Fibroblast of the conjunctiva (primary cell): ENCODE measurements at regions not wholly inside any gene's neighbourhood (a gene's known extent, or its start where the extent isn't known, plus 50 kb on each side); places are given as distances from the start of the nearest gene placed in this dataset.
"Not testable (repeated sequence)": the region's sequence is repeated elsewhere in the genome, so short reads cannot be mapped to it uniquely, and the experiment has no call there.

Experiments
- DNase-seq: peaks from one replicate; pipeline ENCODE4 v3.0.0-alpha.2; 2010; ENCODE audit warnings: low read depth

GRCh38 chr16:6853565-6853964, 479.1 kb upstream of the RBFOX1 start:
- no peak for DNase-seq

- DNase-seq = no peak
Measured at GRCh38 chr16:6852643-6853225, 479.9 kb upstream of the RBFOX1 start.

DNA sequence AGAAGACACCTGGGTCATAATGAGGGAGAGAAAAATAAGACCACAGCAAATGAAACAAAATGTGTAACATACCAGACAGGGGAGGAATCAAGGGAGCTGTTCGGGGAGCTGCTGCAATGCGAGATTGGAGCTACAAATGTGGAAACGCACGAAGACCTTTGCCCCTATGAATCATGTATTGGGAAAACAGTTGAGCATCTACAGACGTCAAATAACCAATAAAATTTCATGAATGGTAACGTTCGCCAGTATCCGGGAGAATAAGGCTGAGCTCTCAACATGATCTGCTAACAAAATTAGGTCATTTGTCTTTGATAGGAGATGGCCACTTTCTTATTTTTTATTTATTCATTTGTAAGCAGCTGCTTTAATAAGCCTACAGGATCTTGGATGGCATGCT, 486.2 kb upstream of the RBFOX1 start:
- DNase-seq = no peak

GRCh38 chr16:6841392-6841791, 491.3 kb upstream of the RBFOX1 start:
- DNase-seq = no peak

- no peak for DNase-seq
Measured at GRCh38 chr16:6837722-6838121, 494.9 kb upstream of the RBFOX1 start.

GRCh38 chr16:6836766-6837165, 495.9 kb upstream of the RBFOX1 start:
- no peak for DNase-seq

GRCh38 chr16:6835941-6836340, 496.7 kb upstream of the RBFOX1 start:
- DNase-seq = no peak

DNA sequence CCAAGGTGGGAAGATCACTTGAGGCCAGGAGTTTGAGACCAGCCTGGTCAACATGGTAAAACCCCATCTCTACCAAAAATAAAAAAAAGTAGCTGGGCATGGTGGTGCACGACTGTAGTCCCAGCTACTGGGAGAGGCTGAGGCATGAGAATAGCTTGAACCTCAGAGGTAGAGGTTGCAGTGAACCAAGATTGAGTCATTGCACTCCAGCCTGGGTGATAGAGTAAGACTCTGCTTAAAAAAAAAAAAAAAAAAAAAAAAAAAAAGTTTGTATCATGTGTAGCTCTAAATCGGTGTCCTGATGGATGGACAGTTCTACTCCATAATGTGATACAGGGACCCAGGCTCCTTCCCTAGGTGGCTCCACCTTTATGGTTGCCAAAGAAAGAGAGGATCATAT, 497.1 kb upstream of the RBFOX1 start:
- no peak for DNase-seq

- no peak for DNase-seq
Measured at GRCh38 chr16:6828690-6829089, 504.0 kb upstream of the RBFOX1 start.

DNA sequence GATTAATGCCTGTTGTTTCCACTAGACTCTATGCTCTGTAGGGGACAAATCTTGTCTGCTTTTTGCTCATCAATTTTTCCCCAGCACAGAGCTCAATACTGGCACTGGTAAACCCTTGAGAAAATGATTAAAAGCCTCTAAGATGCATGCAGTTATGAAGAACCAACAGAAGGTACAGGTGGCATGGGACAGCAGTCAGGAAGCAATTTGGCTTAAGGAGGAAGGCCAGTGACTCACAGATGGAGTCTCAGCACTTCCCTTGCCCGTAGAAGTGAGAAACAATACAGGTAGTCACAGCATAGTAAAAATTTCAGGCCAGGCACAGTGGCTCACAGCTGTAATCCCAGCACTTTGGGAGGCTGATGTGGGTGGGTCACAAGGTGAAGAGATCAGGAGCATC, 504.7 kb upstream of the RBFOX1 start:
- no peak for DNase-seq

GRCh38 chr16:6827267-6827666, 505.4 kb upstream of the RBFOX1 start:
- no peak for DNase-seq

DNA sequence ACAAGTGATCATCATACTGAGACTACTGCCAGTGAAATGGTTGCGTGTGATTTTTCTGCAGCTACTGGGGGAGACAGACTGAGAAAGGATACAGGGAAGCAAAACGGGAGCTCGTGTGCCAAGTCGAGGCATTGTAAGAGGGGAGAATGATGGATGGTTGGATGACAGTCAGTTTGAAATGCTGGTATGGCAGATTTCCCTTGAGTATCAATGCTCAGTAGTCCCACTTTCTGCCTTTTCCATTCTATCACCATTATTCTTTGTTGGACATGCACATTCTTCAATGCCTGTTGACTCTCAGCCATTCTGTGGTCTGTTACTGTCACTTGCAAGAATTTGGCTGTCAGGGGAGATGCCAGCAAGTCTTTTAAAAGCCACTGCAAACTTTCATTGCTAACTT, 510.6 kb upstream of the RBFOX1 start:
- no peak for DNase-seq

DNA sequence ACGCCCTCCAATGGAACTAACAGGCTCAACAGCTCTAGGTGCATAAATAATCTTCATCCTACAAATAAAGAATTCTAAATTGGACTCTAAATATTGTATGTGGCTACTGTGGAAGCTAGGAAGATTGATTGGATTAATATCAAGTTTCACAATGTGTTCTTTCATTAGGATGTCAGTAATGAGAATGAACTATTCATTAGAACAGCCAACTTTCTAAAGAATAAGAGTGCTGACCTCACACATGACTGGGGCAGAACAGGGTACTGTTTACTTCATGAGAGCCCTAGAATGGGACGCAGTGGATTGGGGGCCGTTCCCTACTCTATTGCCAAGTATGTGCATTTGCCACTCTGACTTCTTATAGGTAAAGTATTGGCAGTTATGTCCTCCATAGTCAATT, 528.2 kb upstream of the RBFOX1 start:
- DNase-seq = no peak

GRCh38 chr16:6803176-6803575, 529.5 kb upstream of the RBFOX1 start:
- DNase-seq = no peak

DNA sequence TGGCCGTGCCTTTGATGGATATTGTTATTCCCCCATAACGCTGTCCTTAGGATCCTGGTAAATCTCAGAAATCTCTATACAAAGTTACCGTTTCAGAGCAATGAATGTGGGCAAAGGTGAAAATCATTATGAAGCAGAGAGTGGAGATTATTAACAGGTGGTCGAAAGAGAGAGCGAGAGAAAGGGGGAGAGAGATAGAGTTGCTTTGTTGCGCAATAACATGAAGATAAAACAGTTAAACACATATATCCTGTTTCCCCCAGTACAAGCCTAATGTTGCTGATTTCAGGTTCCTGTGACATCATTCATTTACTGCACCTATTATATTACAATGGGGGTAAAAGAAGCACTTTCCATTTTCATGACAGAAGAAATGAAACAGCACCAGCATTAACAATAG, 535.4 kb upstream of the RBFOX1 start:
- no peak for DNase-seq

DNA sequence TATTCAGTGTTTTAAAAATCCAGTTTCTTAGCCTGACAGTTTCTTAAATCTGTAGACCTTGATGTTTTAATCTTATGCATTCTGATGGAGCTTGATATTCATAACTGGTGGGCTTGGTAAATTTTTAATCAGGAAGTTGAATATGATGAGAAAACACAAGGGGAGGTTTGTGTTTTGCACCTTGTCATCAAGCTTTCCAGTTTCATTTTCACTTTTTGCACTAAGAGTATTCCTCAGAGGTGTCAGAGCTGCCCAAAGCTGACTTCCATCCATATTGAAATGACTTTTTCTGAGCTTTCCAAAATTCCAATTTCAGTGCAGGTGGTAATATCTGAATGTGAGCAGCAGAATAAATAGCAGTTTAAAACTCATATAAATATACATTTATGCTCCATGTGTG, 555.0 kb upstream of the RBFOX1 start:
- no peak for DNase-seq

DNA sequence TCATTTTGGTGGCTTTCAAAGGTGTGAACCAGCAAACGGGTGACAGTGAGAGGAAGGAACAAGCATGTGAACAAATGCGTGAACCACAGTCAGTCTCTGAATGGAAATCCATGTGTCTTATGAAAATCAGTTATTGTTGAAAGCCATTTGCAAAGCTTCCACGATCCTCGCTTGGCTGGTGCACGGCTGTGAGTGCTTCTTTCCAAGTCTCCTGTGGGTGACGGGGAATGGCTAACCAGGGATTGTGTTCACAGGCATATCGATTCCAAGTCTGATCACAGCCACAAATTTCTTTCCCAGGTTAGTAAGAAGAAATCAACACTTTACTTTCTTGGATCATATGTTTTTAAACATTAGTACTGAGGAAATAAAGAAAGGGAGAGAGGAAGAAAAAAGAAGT, 556.9 kb upstream of the RBFOX1 start:
- no peak for DNase-seq

DNA sequence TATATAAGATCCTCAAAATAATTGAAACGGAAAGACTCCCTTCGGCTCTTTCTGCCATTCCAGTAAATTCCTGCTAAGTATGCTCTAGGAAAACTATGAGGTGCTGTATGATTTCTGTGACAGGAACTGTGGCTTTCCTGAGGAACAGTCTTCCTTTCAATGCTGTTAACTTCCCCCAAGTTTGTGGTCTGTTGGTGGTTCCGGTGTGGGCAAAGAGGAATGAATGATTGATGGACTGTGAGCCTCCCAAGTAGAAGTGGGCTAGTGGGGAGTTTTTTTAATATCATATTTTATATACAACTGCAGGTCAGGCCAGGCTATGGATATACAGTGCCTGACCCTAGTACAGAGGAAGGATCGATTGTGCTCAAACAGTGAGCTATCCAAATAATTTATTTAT, 560.7 kb upstream of the RBFOX1 start:
- no peak for DNase-seq

- no peak for DNase-seq
Measured at GRCh38 chr16:6753553-6753952, 579.1 kb upstream of the RBFOX1 start.

DNA sequence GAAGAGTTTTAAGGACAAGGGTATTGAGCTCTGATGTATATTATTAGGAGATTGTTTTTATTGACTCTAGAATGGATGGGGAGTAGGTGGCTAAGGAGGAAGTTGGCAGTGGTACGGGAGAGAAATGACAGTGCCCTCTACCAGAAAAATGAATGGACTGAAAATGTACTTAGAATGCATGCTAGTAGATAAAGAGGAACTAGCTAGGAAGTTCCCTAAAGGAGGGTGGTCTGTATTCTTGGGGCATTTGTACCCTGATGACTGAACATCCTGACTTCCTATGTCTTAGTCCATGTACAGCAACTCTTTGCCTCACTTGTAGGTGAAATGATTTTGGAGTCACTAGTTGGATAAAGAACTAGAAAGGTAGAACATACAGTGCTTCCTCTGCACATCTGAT, 581.5 kb upstream of the RBFOX1 start:
- DNase-seq = no peak

DNA sequence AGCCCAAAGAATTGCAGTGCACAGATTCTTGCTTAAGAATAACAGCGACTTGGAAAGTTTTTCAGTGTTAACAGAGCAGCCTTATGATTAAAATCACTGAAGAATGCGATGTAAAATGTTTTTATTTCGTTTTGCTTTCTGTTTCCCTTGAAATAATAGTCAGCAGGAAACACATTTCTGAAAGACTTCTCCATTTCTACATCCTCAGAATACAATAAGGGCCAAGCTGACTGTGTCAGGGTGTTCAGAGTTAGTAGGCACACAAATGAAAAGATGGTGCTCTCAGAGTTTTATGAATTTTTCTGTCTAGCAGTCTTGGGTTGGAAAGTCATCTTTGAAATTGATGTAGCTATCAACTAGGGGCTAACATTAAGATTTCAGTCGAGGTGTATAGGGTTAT, 582.9 kb upstream of the RBFOX1 start:
- no peak for DNase-seq

DNA sequence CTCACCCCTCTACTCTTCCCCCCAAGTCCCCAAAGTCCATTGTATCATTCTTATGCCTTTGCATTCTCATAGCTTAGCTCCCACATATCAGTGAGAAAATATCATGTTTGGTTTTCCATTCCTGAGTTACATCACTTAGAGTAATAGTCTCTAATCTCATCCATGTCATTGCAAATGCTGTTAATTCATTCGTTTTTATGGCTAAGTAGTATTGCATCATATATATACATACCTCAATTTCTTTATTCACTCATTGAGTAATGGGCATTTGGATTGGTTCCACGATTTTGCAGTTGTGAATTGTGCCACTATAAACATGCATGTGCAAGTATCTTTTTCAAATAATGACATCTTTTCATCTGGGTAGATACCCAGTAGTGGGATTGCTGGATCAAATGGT, 596.3 kb upstream of the RBFOX1 start:
- DNase-seq = not testable (repeated sequence)

DNA sequence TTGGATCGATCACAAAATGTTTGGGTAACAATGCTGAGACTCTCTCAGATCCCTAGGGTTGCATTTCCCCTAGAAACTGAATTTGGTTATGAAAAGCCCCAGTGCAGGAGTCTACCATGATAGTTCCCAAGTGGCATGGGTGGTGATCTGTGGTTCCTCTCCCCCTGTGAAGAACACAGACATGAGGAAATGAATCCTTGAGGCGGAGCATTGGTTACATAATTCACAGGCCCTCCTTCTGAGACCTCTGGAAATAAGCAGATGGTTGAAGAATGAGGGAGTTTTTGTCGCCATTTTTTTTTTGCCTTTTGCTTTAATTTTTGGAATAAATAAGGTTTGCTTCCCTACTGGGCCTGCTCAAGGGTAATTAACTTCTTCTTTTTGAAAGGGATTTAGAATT, 597.0 kb upstream of the RBFOX1 start:
- DNase-seq = no peak

- DNase-seq = no peak
Measured at GRCh38 chr16:6732166-6732565, 600.5 kb upstream of the RBFOX1 start.

GRCh38 chr16:6728381-6728780, 604.3 kb upstream of the RBFOX1 start:
- DNase-seq = no peak
